SK-N-MC (cell line): ENCODE measurements at regions not wholly inside any gene's neighbourhood (a gene's known extent, or its start where the extent isn't known, plus 50 kb on each side); places are given as distances from the start of the nearest gene placed in this dataset.
"Not testable (repeated sequence)": the region's sequence is repeated elsewhere in the genome, so short reads cannot be mapped to it uniquely, and the experiment has no call there.

Experiments used
- DNase-seq: peaks from one replicate; pipeline ENCODE4 v3.0.0-alpha.2; 2011; ENCODE audit warnings: low read depth, low spot score
- H3K27ac ChIP-seq: fragments of 200-600 bp; sonication (generic); 2 replicates; pipeline ENCODE4 v1.5.1; 2016; ENCODE audit warnings: mixed run types
- H3K36me3 ChIP-seq: fragments of 200-600 bp; sonication (generic); 2 replicates; pipeline ENCODE4 v1.6.1; 2017; ENCODE audit warnings: antibody characterized with exemption, low read length, mixed read lengths; ENCODE audit not compliant: insufficient read depth
- H3K4me3 ChIP-seq: fragments of 200-600 bp; sonication (generic); 2 replicates; pipeline ENCODE4 v1.5.1; 2016
- H3K9ac ChIP-seq: fragments of 200-600 bp; sonication (generic); 2 replicates; pipeline ENCODE4 v1.8.0; 2017; ENCODE audit warnings: mixed run types, mixed read lengths; ENCODE audit not compliant: insufficient read length
- H3K9me3 ChIP-seq: fragments of 200-600 bp; sonication (generic); 2 replicates; pipeline ENCODE4 v1.6.1; 2017; ENCODE audit warnings: low read depth, mild to moderate bottlenecking, antibody characterized with exemption, low read length, moderate library complexity, mixed read lengths
- EZH2 ChIP-seq: fragments of 200-600 bp; sonication (generic); IDR thresholded peaks from one replicate; pipeline ENCODE4 v1.6.1; 2017; ENCODE audit warnings: antibody characterized with exemption
- FOXP2 ChIP-seq: optimal IDR thresholded peaks from 2 replicates; pipeline ENCODE3; 2011; ENCODE audit warnings: mild to moderate bottlenecking, moderate library complexity; ENCODE audit not compliant: insufficient read depth; ENCODE audit errors: extremely low read length, control extremely low read depth
- POLR2AphosphoS5 ChIP-seq: IDR thresholded peaks from 2 replicates; pipeline ENCODE4 v1.6.1; 2012; ENCODE audit warnings: mild to moderate bottlenecking, low read depth, low read length, borderline replicate concordance

GRCh38 chr11:103812680-103813079 is 223.8 kb upstream of the DDI1 start:
- H3K27ac ChIP-seq: no peak overlapping the region
- DNase-seq: no peak
- no peak overlapping the region for H3K4me3 ChIP-seq
- H3K36me3 ChIP-seq: no peaks in the 10 kb centered on the region
- no peak for TF ChIP-seq EZH2
- TF ChIP-seq FOXP2: no peak
- no peaks in the 10 kb centered on the region for H3K9me3 ChIP-seq
- no peak overlapping the region for H3K9ac ChIP-seq

- H3K9ac ChIP-seq, H3K36me3 ChIP-seq, H3K9me3 ChIP-seq, DNase-seq, H3K27ac ChIP-seq, H3K4me3 ChIP-seq: not testable (repeated sequence)
These were observed 216.1 kb upstream of the DDI1 start for GRCh38 chr11:103820345-103820744.

GRCh38 chr11:103824116-103824515 is 212.3 kb upstream of the DDI1 start:
- TF ChIP-seq EZH2 (no peak), POLR2AphosphoS5 (no peak), FOXP2 (no peak)

GRCh38 chr11:103825469-103825868 is 211.0 kb upstream of the DDI1 start:
- H3K9ac ChIP-seq: no peak overlapping the region
- no peak for DNase-seq
- no peaks in the 10 kb centered on the region for H3K36me3 ChIP-seq
- TF ChIP-seq POLR2AphosphoS5 (no peak), EZH2 (no peak), FOXP2 (no peak)
- H3K27ac ChIP-seq: no peak overlapping the region
- no peaks in the 10 kb centered on the region for H3K9me3 ChIP-seq
- no peak overlapping the region for H3K4me3 ChIP-seq

More at GRCh38 chr11:103824116-103824515, 212.3 kb upstream of the DDI1 start:
- Histone ChIP-seq H3K9me3 (no peaks in the 10 kb centered on the region), H3K36me3 (no peaks in the 10 kb centered on the region), H3K4me3 (no peak overlapping the region), H3K9ac (no peak overlapping the region), H3K27ac (no peak overlapping the region)
- DNase-seq: no peak

GRCh38 chr11:103826856-103827255 is 209.6 kb upstream of the DDI1 start:
- no peaks in the 10 kb centered on the region for H3K9me3 ChIP-seq
- TF ChIP-seq FOXP2 (no peak), POLR2AphosphoS5 (no peak), EZH2 (no peak)
- no peak overlapping the region for H3K4me3 ChIP-seq
- no peak overlapping the region for H3K9ac ChIP-seq
- H3K27ac ChIP-seq: no peak overlapping the region
- no peaks in the 10 kb centered on the region for H3K36me3 ChIP-seq
- no peak for DNase-seq

GRCh38 chr11:103829596-103829995 is 206.8 kb upstream of the DDI1 start:
- no peak for TF ChIP-seq FOXP2
- no peak for TF ChIP-seq POLR2AphosphoS5
- TF ChIP-seq EZH2: no peak
- no peaks in the 10 kb centered on the region for H3K9me3 ChIP-seq
- no peak for DNase-seq
- H3K36me3 ChIP-seq: no peaks in the 10 kb centered on the region
- no peak overlapping the region for H3K4me3 ChIP-seq
- H3K9ac ChIP-seq: no peak overlapping the region
- no peak overlapping the region for H3K27ac ChIP-seq

GRCh38 chr11:103830205-103830604 is 206.2 kb upstream of the DDI1 start:
- H3K4me3 ChIP-seq: no peak overlapping the region
- H3K36me3 ChIP-seq: no peaks in the 10 kb centered on the region
- DNase-seq: no peak
- H3K27ac ChIP-seq: no peak overlapping the region
- H3K9ac ChIP-seq: no peak overlapping the region
- no peaks in the 10 kb centered on the region for H3K9me3 ChIP-seq
- TF ChIP-seq EZH2 (no peak), POLR2AphosphoS5 (no peak), FOXP2 (no peak)

GRCh38 chr11:103832762-103833161 is 203.7 kb upstream of the DDI1 start:
- no peak for DNase-seq
- TF ChIP-seq FOXP2 (no peak), EZH2 (no peak), POLR2AphosphoS5 (no peak)
- Histone ChIP-seq H3K9ac (no peak overlapping the region), H3K36me3 (no peaks in the 10 kb centered on the region), H3K27ac (no peak overlapping the region), H3K9me3 (no peaks in the 10 kb centered on the region), H3K4me3 (no peak overlapping the region)

- no peak overlapping the region for H3K9ac ChIP-seq
- H3K4me3 ChIP-seq: no peak overlapping the region
- TF ChIP-seq FOXP2 (no peak), EZH2 (no peak), POLR2AphosphoS5 (no peak)
- no peaks in the 10 kb centered on the region for H3K9me3 ChIP-seq
- H3K27ac ChIP-seq: no peak overlapping the region
- H3K36me3 ChIP-seq: no peaks in the 10 kb centered on the region
- no peak for DNase-seq
These were observed 194.2 kb upstream of the DDI1 start for GRCh38 chr11:103842191-103842590.

GRCh38 chr11:103842795-103843194 is 193.6 kb upstream of the DDI1 start:
- no peak for TF ChIP-seq FOXP2
- no peak for TF ChIP-seq EZH2
- no peak for TF ChIP-seq POLR2AphosphoS5
- DNase-seq: no peak
- no peaks in the 10 kb centered on the region for H3K36me3 ChIP-seq
- H3K4me3 ChIP-seq: no peak overlapping the region
- no peaks in the 10 kb centered on the region for H3K9me3 ChIP-seq
- H3K27ac ChIP-seq: no peak overlapping the region
- H3K9ac ChIP-seq: no peak overlapping the region
